ENCODE measurements at regions not wholly inside any gene's neighbourhood (a gene's known extent, or its start where the extent isn't known, plus 50 kb on each side); places are given as distances from the start of the nearest gene placed in this dataset.

DNA sequence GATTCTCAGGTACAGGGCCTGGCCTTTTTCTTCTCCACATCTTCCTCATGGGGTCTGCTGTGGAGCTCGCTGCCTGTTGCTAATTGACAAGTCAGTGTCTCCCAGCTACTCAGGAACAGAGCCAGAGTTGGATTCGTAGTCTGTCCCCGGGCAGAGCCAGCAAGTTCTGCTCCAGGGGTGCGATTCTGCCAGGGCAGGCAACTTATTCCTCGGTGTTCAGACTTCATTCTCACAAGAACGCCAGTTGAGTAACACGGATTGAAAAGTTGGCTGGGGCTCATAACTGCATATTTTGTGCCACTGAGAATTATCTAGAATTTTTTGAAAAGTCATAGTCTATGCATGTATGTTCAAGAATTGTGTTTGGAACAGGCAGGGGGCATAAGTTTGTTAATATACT is 336.7 kb upstream of the NPVF start:
- TF ChIP-seq EZH2 (IDR thresholded peaks at IDR 0.05; ENCODE audit: borderline replicate concordance, insufficient read depth, low read length, poor library complexity, severe bottlenecking): no peak
- TF ChIP-seq TAF1 (IDR thresholded peaks at IDR 0.05; ENCODE audit: low read depth): no peak
- H3K9ac ChIP-seq (ENCODE audit: low read length): no peak overlapping the region
- H4K20me1 ChIP-seq (ENCODE audit: insufficient read depth): no peaks in the 10 kb centered on the region
- H3K79me2 ChIP-seq (replicated peaks; ENCODE audit: insufficient read depth, low read length): no peaks in the 10 kb centered on the region
- no peaks in the 10 kb centered on the region for H3K9me2 ChIP-seq (ENCODE audit: insufficient read depth, low read length)
- no peak overlapping the region for H3K4me2 ChIP-seq (ENCODE audit: low read length)
- H3K27ac ChIP-seq (ENCODE audit: low read length): no peak overlapping the region
- H3K36me3 ChIP-seq (ENCODE audit: insufficient read depth, low read length): no peaks in the 10 kb centered on the region
- H3K9me3 ChIP-seq (ENCODE audit: low read length): no peaks in the 10 kb centered on the region
- H3F3A ChIP-seq (ENCODE audit: insufficient read depth, low read length, poor library complexity, severe bottlenecking): no peaks in the 10 kb centered on the region
- H2AFZ ChIP-seq (ENCODE audit: low read depth, low read length): no peak overlapping the region
- no peak overlapping the region for H3K4me3 ChIP-seq (ENCODE audit: low read length)
- H3K27me3 ChIP-seq (ENCODE audit: insufficient read depth, low read depth, low read length): no peaks in the 10 kb centered on the region

DNA sequence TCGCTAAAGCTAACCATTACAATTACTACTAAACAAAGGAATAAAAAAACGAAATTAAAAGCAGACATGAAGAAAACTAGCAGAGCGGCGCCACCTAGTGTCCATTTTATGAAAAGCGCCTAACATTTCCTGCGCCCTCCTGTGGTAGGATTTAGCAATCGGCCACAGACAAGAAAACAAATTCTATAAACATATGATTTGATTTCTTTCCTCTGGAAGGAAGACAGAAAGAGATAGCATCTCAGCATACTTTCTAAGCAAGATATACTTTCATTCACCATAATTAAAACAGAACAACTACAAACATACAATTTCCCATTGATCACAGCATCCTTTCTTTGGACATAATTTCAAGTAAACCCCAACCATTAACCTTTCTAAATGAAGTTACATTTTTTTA is 337.7 kb upstream of the NPVF start:
- H3K9me3 ChIP-seq (ENCODE audit: low read length): no peaks in the 10 kb centered on the region
- H3K9ac ChIP-seq (ENCODE audit: low read length): no peak overlapping the region
- peak overlapping the region; percentile 16 for H2AFZ ChIP-seq (ENCODE audit: low read depth, low read length)
- peak overlapping the region; percentile 16 for H3K4me2 ChIP-seq (ENCODE audit: low read length)
- TF ChIP-seq, protein P1, sequence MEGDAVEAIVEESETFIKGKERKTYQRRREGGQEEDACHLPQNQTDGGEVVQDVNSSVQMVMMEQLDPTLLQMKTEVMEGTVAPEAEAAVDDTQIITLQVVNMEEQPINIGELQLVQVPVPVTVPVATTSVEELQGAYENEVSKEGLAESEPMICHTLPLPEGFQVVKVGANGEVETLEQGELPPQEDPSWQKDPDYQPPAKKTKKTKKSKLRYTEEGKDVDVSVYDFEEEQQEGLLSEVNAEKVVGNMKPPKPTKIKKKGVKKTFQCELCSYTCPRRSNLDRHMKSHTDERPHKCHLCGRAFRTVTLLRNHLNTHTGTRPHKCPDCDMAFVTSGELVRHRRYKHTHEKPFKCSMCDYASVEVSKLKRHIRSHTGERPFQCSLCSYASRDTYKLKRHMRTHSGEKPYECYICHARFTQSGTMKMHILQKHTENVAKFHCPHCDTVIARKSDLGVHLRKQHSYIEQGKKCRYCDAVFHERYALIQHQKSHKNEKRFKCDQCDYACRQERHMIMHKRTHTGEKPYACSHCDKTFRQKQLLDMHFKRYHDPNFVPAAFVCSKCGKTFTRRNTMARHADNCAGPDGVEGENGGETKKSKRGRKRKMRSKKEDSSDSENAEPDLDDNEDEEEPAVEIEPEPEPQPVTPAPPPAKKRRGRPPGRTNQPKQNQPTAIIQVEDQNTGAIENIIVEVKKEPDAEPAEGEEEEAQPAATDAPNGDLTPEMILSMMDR (IDR thresholded peaks at IDR 0.05; ENCODE audit: poor library complexity, severe bottlenecking): peak; percentile 100
- TF ChIP-seq POLR2AphosphoS5 (IDR thresholded peaks at IDR 0.05) (no peak), TAF1 (IDR thresholded peaks at IDR 0.05; ENCODE audit: low read depth) (no peak), RAD21 (conservative IDR thresholded peaks at IDR 0.05) (peak; percentile 97), EZH2 (IDR thresholded peaks at IDR 0.05; ENCODE audit: borderline replicate concordance, insufficient read depth, low read length, poor library complexity, severe bottlenecking) (no peak), EP300 (conservative IDR thresholded peaks at IDR 0.05; ENCODE audit: poor library complexity, severe bottlenecking) (no peak), SMC3 (conservative IDR thresholded peaks at IDR 0.05; ENCODE audit: poor library complexity) (peak; percentile 100)
- TF ChIP-seq, protein P2, sequence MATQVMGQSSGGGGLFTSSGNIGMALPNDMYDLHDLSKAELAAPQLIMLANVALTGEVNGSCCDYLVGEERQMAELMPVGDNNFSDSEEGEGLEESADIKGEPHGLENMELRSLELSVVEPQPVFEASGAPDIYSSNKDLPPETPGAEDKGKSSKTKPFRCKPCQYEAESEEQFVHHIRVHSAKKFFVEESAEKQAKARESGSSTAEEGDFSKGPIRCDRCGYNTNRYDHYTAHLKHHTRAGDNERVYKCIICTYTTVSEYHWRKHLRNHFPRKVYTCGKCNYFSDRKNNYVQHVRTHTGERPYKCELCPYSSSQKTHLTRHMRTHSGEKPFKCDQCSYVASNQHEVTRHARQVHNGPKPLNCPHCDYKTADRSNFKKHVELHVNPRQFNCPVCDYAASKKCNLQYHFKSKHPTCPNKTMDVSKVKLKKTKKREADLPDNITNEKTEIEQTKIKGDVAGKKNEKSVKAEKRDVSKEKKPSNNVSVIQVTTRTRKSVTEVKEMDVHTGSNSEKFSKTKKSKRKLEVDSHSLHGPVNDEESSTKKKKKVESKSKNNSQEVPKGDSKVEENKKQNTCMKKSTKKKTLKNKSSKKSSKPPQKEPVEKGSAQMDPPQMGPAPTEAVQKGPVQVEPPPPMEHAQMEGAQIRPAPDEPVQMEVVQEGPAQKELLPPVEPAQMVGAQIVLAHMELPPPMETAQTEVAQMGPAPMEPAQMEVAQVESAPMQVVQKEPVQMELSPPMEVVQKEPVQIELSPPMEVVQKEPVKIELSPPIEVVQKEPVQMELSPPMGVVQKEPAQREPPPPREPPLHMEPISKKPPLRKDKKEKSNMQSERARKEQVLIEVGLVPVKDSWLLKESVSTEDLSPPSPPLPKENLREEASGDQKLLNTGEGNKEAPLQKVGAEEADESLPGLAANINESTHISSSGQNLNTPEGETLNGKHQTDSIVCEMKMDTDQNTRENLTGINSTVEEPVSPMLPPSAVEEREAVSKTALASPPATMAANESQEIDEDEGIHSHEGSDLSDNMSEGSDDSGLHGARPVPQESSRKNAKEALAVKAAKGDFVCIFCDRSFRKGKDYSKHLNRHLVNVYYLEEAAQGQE (IDR thresholded peaks at IDR 0.05; ENCODE audit: borderline replicate concordance): no peak
- H3K36me3 ChIP-seq (ENCODE audit: insufficient read depth, low read length): no peaks in the 10 kb centered on the region
- H3K27me3 ChIP-seq (ENCODE audit: insufficient read depth, low read depth, low read length): no peaks in the 10 kb centered on the region
- H3F3A ChIP-seq (ENCODE audit: insufficient read depth, low read length, poor library complexity, severe bottlenecking): no peaks in the 10 kb centered on the region
- H3K27ac ChIP-seq (ENCODE audit: low read length): no peak overlapping the region
- H4K20me1 ChIP-seq (ENCODE audit: insufficient read depth): no peaks in the 10 kb centered on the region
- H3K79me2 ChIP-seq (replicated peaks; ENCODE audit: insufficient read depth, low read length): no peaks in the 10 kb centered on the region
- H3K4me3 ChIP-seq (ENCODE audit: low read length): no peak overlapping the region
- no peaks in the 10 kb centered on the region for H3K9me2 ChIP-seq (ENCODE audit: insufficient read depth, low read length)

DNA sequence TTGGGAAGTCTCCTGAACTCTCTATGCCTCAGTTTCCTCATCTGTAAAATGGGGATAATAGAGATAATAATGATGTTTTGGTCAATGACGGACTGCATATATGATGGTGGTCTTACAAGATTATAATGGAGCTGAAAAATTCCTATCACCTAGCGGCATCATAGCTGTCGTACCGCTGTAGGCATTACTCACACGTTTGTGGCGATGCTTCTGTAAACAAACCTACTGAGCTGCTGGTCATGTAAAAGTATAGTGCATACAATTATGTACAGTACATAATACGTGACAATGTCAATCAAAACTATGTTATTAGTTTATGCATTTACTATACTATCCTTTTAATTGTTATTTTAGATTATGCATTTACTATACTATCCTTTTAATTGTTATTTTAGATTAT is 339.1 kb upstream of the NPVF start:
- Histone ChIP-seq H3K9ac (ENCODE audit: low read length) (no peak overlapping the region), H3K9me2 (ENCODE audit: insufficient read depth, low read length) (no peaks in the 10 kb centered on the region), H3K4me2 (ENCODE audit: low read length) (no peak overlapping the region), H3K9me3 (ENCODE audit: low read length) (no peaks in the 10 kb centered on the region), H3K36me3 (ENCODE audit: insufficient read depth, low read length) (no peaks in the 10 kb centered on the region), H2AFZ (ENCODE audit: low read depth, low read length) (no peak overlapping the region), H4K20me1 (ENCODE audit: insufficient read depth) (no peaks in the 10 kb centered on the region), H3K27ac (ENCODE audit: low read length) (no peak overlapping the region), H3K4me3 (ENCODE audit: low read length) (no peak overlapping the region), H3K79me2 (replicated peaks; ENCODE audit: insufficient read depth, low read length) (no peaks in the 10 kb centered on the region), H3K27me3 (ENCODE audit: insufficient read depth, low read depth, low read length) (no peaks in the 10 kb centered on the region), H3F3A (ENCODE audit: insufficient read depth, low read length, poor library complexity, severe bottlenecking) (no peaks in the 10 kb centered on the region)
- TF ChIP-seq MXI1 (conservative IDR thresholded peaks at IDR 0.05; ENCODE audit: poor library complexity, severe bottlenecking) (no peak), POLR2AphosphoS5 (IDR thresholded peaks at IDR 0.05) (no peak), TAF1 (IDR thresholded peaks at IDR 0.05; ENCODE audit: low read depth) (no peak), EP300 (conservative IDR thresholded peaks at IDR 0.05; ENCODE audit: poor library complexity, severe bottlenecking) (no peak), EZH2 (IDR thresholded peaks at IDR 0.05; ENCODE audit: borderline replicate concordance, insufficient read depth, low read length, poor library complexity, severe bottlenecking) (no peak), SMC3 (conservative IDR thresholded peaks at IDR 0.05; ENCODE audit: poor library complexity) (no peak), RAD21 (conservative IDR thresholded peaks at IDR 0.05) (no peak)
- TF ChIP-seq, protein P2 (IDR thresholded peaks at IDR 0.05; ENCODE audit: borderline replicate concordance): no peak
- TF ChIP-seq, protein P1 (IDR thresholded peaks at IDR 0.05; ENCODE audit: poor library complexity, severe bottlenecking): no peak

All from neural cell (in vitro differentiated cells).